Type B pancreatic cell (in vitro differentiated cells): ENCODE measurements at regions not wholly inside any gene's neighbourhood (a gene's known extent, or its start where the extent isn't known, plus 50 kb on each side); places are given as distances from the start of the nearest gene placed in this dataset.
"Not testable (repeated sequence)": the region's sequence is repeated elsewhere in the genome, so short reads cannot be mapped to it uniquely, and the experiment has no call there.

Source experiments
- DNase-seq: peaks from one replicate; pipeline ENCODE4 v3.0.0; 2021; ENCODE audit warnings: mixed read lengths; ENCODE audit not compliant: unreplicated experiment; ENCODE audit errors: extremely low spot score
- H3K27ac Mint-ChIP-seq: 2 replicates; pipeline ENCODE4 v1.8.0; 2021; ENCODE audit warnings: mild to moderate bottlenecking, mixed read lengths
- H3K27me3 Mint-ChIP-seq: 2 replicates; pipeline ENCODE4 v1.8.0; 2021; ENCODE audit warnings: mixed read lengths
- H3K36me3 Mint-ChIP-seq: 2 replicates; pipeline ENCODE4 v1.8.0; 2021; ENCODE audit warnings: mixed read lengths
- H3K4me1 Mint-ChIP-seq: one replicate; pipeline ENCODE4 v1.8.0; 2021; ENCODE audit warnings: mixed read lengths; ENCODE audit not compliant: unreplicated experiment
- H3K4me3 Mint-ChIP-seq: 2 replicates; pipeline ENCODE4 v1.8.0; 2021; ENCODE audit warnings: mild to moderate bottlenecking, mixed read lengths
- H3K9me3 Mint-ChIP-seq: 2 replicates; pipeline ENCODE4 v1.8.0; 2021; ENCODE audit warnings: mixed read lengths
- CTCF ChIP-seq: fragments of 200-600 bp; sonication (generic); conservative IDR thresholded peaks from 2 replicates; pipeline ENCODE4 v1.5.0; 2021; ENCODE audit warnings: antibody characterized with exemption, mild to moderate bottlenecking

- TF ChIP-seq CTCF: no peak
- no peaks in the 10 kb centered on the region for H3K4me1 Mint-ChIP-seq
- H3K27ac Mint-ChIP-seq: no peak overlapping the region
- no peak overlapping the region for H3K4me3 Mint-ChIP-seq
- no peak for DNase-seq
- no peaks in the 10 kb centered on the region for H3K27me3 Mint-ChIP-seq
- H3K9me3 Mint-ChIP-seq: no peaks in the 10 kb centered on the region
- H3K36me3 Mint-ChIP-seq: no peaks in the 10 kb centered on the region
These were observed 119.9 kb upstream of the PREP start for GRCh38 chr6:105522626-105523322.

DNA sequence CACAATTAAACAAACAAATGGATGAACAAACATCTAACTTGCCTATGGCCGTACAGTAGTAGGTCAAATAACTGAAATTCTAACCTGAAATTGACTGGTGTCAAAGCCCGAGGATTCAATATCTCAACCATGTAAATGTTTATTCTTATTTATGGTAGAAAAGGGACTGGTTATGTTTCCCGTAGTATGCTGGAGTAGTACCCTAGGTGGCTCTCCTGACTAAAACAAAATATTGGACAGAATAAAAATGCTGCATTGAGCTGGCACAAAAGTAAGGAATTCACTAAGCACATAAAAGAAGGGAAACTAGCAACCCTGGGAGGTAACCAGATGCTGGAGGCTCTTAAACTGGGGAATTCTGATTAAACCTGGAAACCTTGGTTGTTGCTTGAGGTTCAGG is 117.1 kb upstream of the PREP start:
- no peaks in the 10 kb centered on the region for H3K4me1 Mint-ChIP-seq
- H3K36me3 Mint-ChIP-seq: no peaks in the 10 kb centered on the region
- H3K4me3 Mint-ChIP-seq: no peak overlapping the region
- no peak overlapping the region for H3K27ac Mint-ChIP-seq
- H3K27me3 Mint-ChIP-seq: no peaks in the 10 kb centered on the region
- no peaks in the 10 kb centered on the region for H3K9me3 Mint-ChIP-seq
- no peak for DNase-seq
- TF ChIP-seq CTCF: no peak

- not testable (repeated sequence) for H3K4me1 Mint-ChIP-seq, H3K9me3 Mint-ChIP-seq, H3K27me3 Mint-ChIP-seq, H3K27ac Mint-ChIP-seq, H3K4me3 Mint-ChIP-seq, H3K36me3 Mint-ChIP-seq, DNase-seq
These were observed 116.1 kb upstream of the PREP start for GRCh38 chr6:105518993-105519392.

- H3K27ac Mint-ChIP-seq: no peak overlapping the region
- no peak for TF ChIP-seq CTCF
- no peak overlapping the region for H3K4me3 Mint-ChIP-seq
- DNase-seq: no peak
- H3K27me3 Mint-ChIP-seq: peaks cover under 1% of the 10 kb centered on the region
- peaks cover 3% of the 10 kb centered on the region for H3K4me1 Mint-ChIP-seq
- H3K9me3 Mint-ChIP-seq: no peaks in the 10 kb centered on the region
- H3K36me3 Mint-ChIP-seq: no peaks in the 10 kb centered on the region
These were observed 112.2 kb upstream of the PREP start for GRCh38 chr6:105515054-105515453.

DNA sequence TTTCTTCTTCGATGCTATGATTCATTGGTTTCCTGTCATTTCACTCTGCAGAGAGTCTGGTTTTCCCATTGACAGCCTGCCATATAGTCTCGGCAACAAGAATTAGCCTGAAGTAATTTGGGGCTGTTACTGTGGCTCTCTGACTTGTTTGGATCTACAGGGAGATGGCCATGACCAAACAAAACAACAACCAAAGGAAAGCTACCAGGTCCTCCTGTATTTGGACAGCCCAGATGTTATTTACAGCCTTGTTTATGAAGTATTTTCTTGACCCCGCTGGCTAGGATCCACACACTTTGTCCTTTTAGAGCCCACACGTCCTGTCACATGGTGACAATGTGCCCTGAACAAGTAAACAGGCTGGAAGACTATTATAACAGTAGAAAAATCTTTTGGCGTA is 111.4 kb upstream of the PREP start:
- H3K27me3 Mint-ChIP-seq: peaks cover 4% of the 10 kb centered on the region
- no peak for TF ChIP-seq CTCF
- H3K4me3 Mint-ChIP-seq: no peak overlapping the region
- H3K27ac Mint-ChIP-seq: no peak overlapping the region
- H3K9me3 Mint-ChIP-seq: no peaks in the 10 kb centered on the region
- no peaks in the 10 kb centered on the region for H3K36me3 Mint-ChIP-seq
- peaks cover 8% of the 10 kb centered on the region for H3K4me1 Mint-ChIP-seq
- no peak for DNase-seq

- no peaks in the 10 kb centered on the region for H3K36me3 Mint-ChIP-seq
- peaks cover 4% of the 10 kb centered on the region for H3K27me3 Mint-ChIP-seq
- DNase-seq: no peak
- H3K9me3 Mint-ChIP-seq: no peaks in the 10 kb centered on the region
- no peak for TF ChIP-seq CTCF
- peaks cover 17% of the 10 kb centered on the region for H3K4me1 Mint-ChIP-seq
- no peak overlapping the region for H3K4me3 Mint-ChIP-seq
- no peak overlapping the region for H3K27ac Mint-ChIP-seq
These were observed 108.8 kb upstream of the PREP start for GRCh38 chr6:105511639-105512038.
